Smooth muscle cell (in vitro differentiated cells): ENCODE measurements at regions not wholly inside any gene's neighbourhood (a gene's known extent, or its start where the extent isn't known, plus 50 kb on each side); places are given as distances from the start of the nearest gene placed in this dataset.

ENCODE experiments used
- DNase-seq: peaks from one replicate; lab custom pipeline; 2025; ENCODE audit not compliant: unreplicated experiment; lab: John Stamatoyannopoulos, UW
- H2AFZ ChIP-seq: fragments of 200-600 bp; sonication (generic); 2 replicates; pipeline ENCODE4 v1.6.0; 2016; ENCODE audit warnings: antibody characterized with exemption, low read depth, mild to moderate bottlenecking
- H3F3A ChIP-seq: fragments of 200-600 bp; sonication (generic); 2 replicates; pipeline ENCODE4 v1.6.0; 2017; ENCODE audit warnings: antibody characterized with exemption, low read depth
- H3K27ac ChIP-seq: fragments of 200-600 bp; sonication (generic); 2 replicates; pipeline ENCODE4 v1.5.1; 2016; ENCODE audit warnings: low read depth, mild to moderate bottlenecking
- H3K27me3 ChIP-seq: fragments of 200-600 bp; sonication (generic); 2 replicates; pipeline ENCODE4 v1.6.1; 2016; ENCODE audit warnings: low read depth, mild to moderate bottlenecking
- H3K36me3 ChIP-seq: fragments of 200-600 bp; sonication (generic); 2 replicates; pipeline ENCODE4 v1.5.1; 2016; ENCODE audit warnings: low read depth
- H3K4me1 ChIP-seq: fragments of 200-600 bp; sonication (generic); 2 replicates; pipeline ENCODE4 v1.5.1; 2016; ENCODE audit warnings: low read depth
- H3K4me2 ChIP-seq: fragments of 200-600 bp; sonication (generic); 2 replicates; pipeline ENCODE4 v1.6.0; 2016; ENCODE audit warnings: mild to moderate bottlenecking
- H3K4me3 ChIP-seq: fragments of 200-600 bp; sonication (generic); 2 replicates; pipeline ENCODE4 v1.5.1; 2016; ENCODE audit warnings: mild to moderate bottlenecking
- H3K79me2 ChIP-seq: fragments of 200-600 bp; sonication (generic); 2 replicates; pipeline ENCODE4 v1.6.0; 2016; ENCODE audit warnings: low read depth, mild to moderate bottlenecking
- H3K9ac ChIP-seq: fragments of 200-600 bp; sonication (generic); 2 replicates; pipeline ENCODE4 v1.6.0; 2016; ENCODE audit warnings: low read depth
- H3K9me3 ChIP-seq: fragments of 200-600 bp; sonication (generic); replicated peaks from 2 replicates; pipeline ENCODE4 v1.5.1; 2016; ENCODE audit warnings: low read depth
- H4K20me1 ChIP-seq: fragments of 200-600 bp; sonication (generic); 2 replicates; pipeline ENCODE4 v1.6.0; 2016; ENCODE audit warnings: low read depth
- CTCF ChIP-seq: fragments of 200-600 bp; sonication (generic); IDR thresholded peaks from 2 replicates; pipeline ENCODE4 v1.5.1; 2017; ENCODE audit warnings: borderline replicate concordance, mild to moderate bottlenecking, antibody characterized with exemption; ENCODE audit not compliant: insufficient read depth, poor library complexity, severe bottlenecking
- WGBS: methylation state at CpG from one replicate; pipeline ENCODE4 v1.1.7; 2016; ENCODE audit warnings: low lambda C conversion rate; 5-methylcytosine and 5-hydroxymethylcytosine counted together

- Histone ChIP-seq H3K4me1 (no peaks in the 10 kb centered on the region), H3K27ac (no peak overlapping the region), H3K9ac (no peak overlapping the region), H3K4me2 (no peak overlapping the region), H3F3A (no peaks in the 10 kb centered on the region), H3K27me3 (no peaks in the 10 kb centered on the region), H2AFZ (no peak overlapping the region), H4K20me1 (no peaks in the 10 kb centered on the region), H3K4me3 (no peak overlapping the region), H3K36me3 (no peaks in the 10 kb centered on the region), H3K9me3 (no peaks in the 10 kb centered on the region), H3K79me2 (no peaks in the 10 kb centered on the region)
- no peak for DNase-seq
- WGBS: 69% methylated on average over 7 of the region's 7 CpGs
- no peak for TF ChIP-seq CTCF
These were observed 84.1 kb downstream of the BOD1L2 start for GRCh38 chr18:57230861-57231585.

- H3K9me3 ChIP-seq: no peaks in the 10 kb centered on the region
- TF ChIP-seq CTCF: no peak
- no peak overlapping the region for H3K4me3 ChIP-seq
- WGBS: 90% methylated on average over 3 of the region's 3 CpGs
- H2AFZ ChIP-seq: no peak overlapping the region
- H3K27ac ChIP-seq: no peak overlapping the region
- H3K9ac ChIP-seq: no peak overlapping the region
- DNase-seq: no peak
- no peak overlapping the region for H3K4me2 ChIP-seq
- no peaks in the 10 kb centered on the region for H3K79me2 ChIP-seq
- H3K27me3 ChIP-seq: no peaks in the 10 kb centered on the region
- no peaks in the 10 kb centered on the region for H3K4me1 ChIP-seq
- no peaks in the 10 kb centered on the region for H3F3A ChIP-seq
- no peaks in the 10 kb centered on the region for H3K36me3 ChIP-seq
- H4K20me1 ChIP-seq: no peaks in the 10 kb centered on the region
These were observed 85.0 kb downstream of the BOD1L2 start for GRCh38 chr18:57231864-57232263.

- Histone ChIP-seq H3K36me3 (no peaks in the 10 kb centered on the region), H3K9ac (no peak overlapping the region), H3K4me3 (no peak overlapping the region), H3K9me3 (no peaks in the 10 kb centered on the region), H4K20me1 (no peaks in the 10 kb centered on the region), H3K27ac (no peak overlapping the region), H3K79me2 (no peaks in the 10 kb centered on the region), H2AFZ (no peak overlapping the region), H3K4me1 (no peaks in the 10 kb centered on the region), H3K4me2 (no peak overlapping the region), H3F3A (no peaks in the 10 kb centered on the region), H3K27me3 (no peaks in the 10 kb centered on the region)
- DNase-seq: no peak
- WGBS: 85% methylated on average over 9 of the region's 9 CpGs
- TF ChIP-seq CTCF: no peak
These were observed 87.5 kb downstream of the BOD1L2 start for GRCh38 chr18:57234346-57234745.

GRCh38 chr18:57241869-57242268 is 95.0 kb downstream of the BOD1L2 start:
- TF ChIP-seq CTCF: no peak
- Histone ChIP-seq H3K36me3 (no peaks in the 10 kb centered on the region), H3K4me3 (no peak overlapping the region), H3K27me3 (peaks cover 4% of the 10 kb centered on the region), H3K79me2 (no peaks in the 10 kb centered on the region), H3K4me2 (no peak overlapping the region), H3K9me3 (no peaks in the 10 kb centered on the region), H2AFZ (no peak overlapping the region), H3K4me1 (no peaks in the 10 kb centered on the region), H3K9ac (no peak overlapping the region), H4K20me1 (no peaks in the 10 kb centered on the region), H3F3A (no peaks in the 10 kb centered on the region), H3K27ac (no peak overlapping the region)
- no peak for DNase-seq
- WGBS: 82% methylated on average over 3 of the region's 3 CpGs
